SHP77 (cell line): ENCODE measurements at regions not wholly inside any gene's neighbourhood (a gene's known extent, or its start where the extent isn't known, plus 50 kb on each side); places are given as distances from the start of the nearest gene placed in this dataset.
"Not testable (repeated sequence)": the region's sequence is repeated elsewhere in the genome, so short reads cannot be mapped to it uniquely, and the experiment has no call there.

Source experiments
- DNase-seq, 2 experiments: peaks; one replicate each; lab custom pipeline; 2025; lab: John Stamatoyannopoulos, UW

DNA sequence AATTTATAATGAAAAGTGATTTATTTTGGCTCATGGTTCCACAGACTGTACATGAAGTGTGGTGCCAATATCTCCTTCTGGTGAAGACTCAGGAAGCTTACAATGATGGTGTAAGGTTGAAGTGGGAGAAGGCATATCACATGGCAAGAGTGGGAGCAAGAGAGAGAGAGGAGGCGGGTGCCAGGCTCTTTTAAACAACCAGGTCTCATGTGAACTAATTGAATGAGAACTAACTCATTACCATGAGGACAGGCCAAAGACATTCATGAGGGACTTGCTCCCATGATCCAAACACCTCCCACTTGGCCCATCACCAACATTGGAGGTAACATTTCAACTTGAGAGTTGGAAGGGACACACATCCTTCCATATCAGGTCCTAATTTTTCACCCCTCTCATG lies 155.2 kb downstream of the SLC38A4 start:
- DNase-seq: no peak

GRCh38 chr12:46669720-46670119 lies 156.1 kb downstream of the SLC38A4 start:
- DNase-seq: no peak

GRCh38 chr12:46667551-46667950 lies 158.2 kb downstream of the SLC38A4 start:
- no peak for DNase-seq

GRCh38 chr12:46664761-46665287 lies 161.0 kb downstream of the SLC38A4 start:
- peak in 1 of 2 experiments; percentile 37 for DNase-seq

GRCh38 chr12:46663318-46663717 lies 162.5 kb downstream of the SLC38A4 start:
- no peak for DNase-seq

DNA sequence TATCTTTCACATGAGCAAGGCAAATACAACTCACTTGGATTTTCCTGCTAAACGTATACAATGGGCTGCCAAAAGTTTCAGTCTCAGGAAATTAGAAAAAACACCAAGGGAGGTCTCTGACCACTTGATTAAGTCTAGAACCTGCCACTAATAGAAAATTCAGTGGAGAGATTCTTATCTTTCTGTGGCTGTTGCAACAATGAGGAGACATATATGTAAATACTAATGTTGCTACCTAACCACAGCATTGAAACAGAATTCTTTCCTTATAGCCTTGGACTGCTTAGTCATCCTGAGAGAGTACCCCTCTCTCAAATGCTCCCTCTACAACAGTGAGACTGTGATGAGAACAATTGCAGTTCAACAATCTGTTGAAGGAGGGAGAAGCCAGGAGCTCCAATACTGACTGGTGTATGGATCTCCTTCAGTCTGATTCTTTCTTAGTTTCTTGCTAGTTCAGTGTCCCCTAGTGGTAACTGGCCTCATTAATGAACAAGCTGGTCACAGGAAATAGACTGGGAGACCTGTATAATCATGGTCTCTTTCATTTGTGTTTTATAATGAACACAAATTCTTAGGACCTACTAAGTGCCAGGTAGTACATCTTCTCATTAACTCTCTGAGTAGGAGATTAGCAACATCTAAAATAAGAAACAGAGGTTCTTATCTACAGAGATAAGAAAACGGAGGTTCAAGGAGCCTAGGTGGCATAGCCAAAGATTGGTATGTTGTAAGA lies 164.5 kb downstream of the SLC38A4 start:
- DNase-seq: peak; percentile 25 to 62

GRCh38 chr12:46660719-46661109 lies 165.1 kb downstream of the SLC38A4 start:
- DNase-seq: no peak

DNA sequence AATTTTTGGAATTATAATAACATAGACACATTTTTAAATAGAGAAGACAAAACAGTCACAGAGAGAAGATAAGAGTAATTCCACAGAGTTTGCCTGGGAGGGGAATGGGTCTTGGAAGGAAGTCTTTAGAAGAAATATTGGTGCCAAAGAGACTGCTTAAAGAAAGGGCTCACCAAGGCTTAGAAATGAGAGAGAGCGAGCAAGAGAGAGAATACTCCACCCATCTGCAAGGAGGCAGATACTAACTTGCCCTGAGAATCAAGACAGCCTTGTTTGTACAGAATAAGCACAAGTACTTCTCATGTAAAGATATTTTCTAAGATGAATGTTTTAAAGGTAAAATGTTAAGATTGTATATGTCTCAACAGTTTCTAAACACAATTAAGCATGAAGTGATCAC lies 165.5 kb downstream of the SLC38A4 start:
- no peak for DNase-seq

DNA sequence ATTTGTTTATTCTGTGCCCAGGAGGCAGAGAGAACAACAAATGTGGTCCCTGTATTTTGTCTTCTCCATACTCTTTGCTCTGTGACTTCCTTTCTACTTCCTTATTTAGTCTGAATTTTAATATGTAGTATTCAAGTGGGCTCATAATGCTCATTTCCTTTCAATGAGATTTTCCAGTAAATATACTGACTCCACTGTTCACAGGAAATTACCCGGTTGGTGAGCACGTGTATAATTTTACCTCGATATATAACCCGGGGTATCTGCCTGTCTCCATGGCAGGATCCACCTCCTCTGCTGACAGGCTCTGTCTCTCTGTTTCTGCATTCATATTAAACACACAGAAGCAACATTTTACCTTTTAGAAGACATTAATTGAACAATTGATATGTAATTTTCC lies 166.0 kb downstream of the SLC38A4 start:
- no peak for DNase-seq

DNA sequence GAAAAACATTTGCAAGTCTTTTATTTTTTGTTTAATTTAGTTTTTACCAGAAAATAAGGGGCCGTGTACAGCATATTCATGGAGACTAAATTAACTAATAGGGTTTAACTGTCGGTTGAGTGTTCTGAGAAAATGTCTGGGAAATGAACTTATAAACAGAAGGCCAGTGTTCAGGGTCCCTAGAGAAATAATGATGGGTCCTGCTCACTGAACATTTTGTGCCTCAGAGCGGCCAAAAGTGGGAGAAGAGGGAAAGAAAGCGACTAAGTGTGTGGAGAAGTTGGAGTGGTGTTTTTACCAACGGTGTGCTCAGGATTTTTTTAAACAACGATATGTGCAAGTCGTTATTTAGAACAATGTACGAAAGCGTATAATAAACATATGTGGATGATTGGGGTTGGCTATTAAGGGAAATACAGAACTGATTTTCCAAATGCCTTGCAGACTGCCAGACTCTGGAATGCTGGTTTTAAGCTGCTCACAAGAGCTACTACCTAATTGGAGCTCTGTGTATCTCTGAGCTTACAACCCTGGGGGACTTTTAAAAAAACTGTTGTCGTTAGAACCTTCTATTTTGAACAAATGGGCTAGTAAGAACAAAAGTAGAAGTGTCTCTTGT lies 166.7 kb downstream of the SLC38A4 start:
- no peak for DNase-seq

- DNase-seq: no peak
Observed at GRCh38 chr12:46657453-46658411, 168.1 kb downstream of the SLC38A4 start.

- DNase-seq: not testable (repeated sequence)
Observed at GRCh38 chr12:46655984-46656383, 169.8 kb downstream of the SLC38A4 start.

DNA sequence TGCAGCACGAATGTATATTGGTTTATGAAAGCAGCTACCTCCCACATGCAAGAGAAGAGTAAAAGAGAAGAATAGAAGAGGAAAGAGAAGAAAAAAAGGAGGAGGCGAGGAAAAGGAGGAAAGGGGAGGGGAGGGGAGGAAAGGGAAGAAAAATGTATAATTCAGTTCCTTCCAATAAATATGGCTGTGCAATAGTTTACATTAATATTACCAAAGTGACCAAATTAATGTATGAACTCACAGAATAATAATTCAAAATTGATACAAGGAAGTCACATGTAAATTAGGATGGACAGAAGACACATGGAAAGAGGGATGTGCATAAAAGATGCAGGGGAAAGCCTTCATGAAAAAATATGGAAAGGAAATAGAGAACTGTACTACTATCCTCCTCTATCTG lies 172.5 kb downstream of the SLC38A4 start:
- no peak for DNase-seq

DNA sequence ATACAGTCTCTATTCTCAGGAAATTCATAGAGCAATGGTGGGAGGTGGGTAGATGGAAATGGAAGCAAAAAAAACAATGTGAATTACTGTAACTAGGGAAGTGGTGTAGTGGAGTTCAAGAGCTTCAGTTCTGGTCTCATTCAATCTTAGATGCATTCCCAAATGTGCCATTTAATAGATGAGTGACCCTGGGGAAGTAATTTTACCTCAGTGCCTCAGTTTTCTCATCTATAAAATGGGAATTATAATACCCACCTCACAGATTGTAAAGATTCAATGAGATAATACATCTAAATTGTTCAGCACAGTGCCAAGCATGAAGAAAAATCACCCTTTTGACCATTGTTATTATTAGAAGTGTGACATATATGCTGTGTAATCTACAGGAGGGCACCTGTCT lies 173.1 kb downstream of the SLC38A4 start:
- DNase-seq: no peak

DNA sequence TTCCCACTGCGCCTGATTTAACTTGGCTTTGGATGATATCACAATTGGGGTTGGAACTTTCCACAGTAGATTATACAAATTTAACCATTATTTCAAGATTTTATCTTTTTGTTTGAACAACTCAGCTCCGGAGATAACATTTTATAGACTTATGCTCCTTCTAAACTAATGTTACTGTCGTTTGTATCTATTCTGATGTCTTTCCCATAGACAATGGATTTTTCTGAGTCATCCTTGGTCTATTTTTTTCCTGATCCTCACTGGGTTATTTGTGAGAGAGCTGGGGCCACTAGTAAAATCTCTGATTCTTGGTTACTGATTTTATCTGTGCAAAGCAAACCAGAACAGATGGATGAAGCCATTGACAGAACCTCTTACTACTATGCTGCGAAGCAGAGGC lies 175.1 kb downstream of the SLC38A4 start:
- no peak for DNase-seq

GRCh38 chr12:46649433-46649832 lies 176.4 kb downstream of the SLC38A4 start:
- no peak for DNase-seq

DNA sequence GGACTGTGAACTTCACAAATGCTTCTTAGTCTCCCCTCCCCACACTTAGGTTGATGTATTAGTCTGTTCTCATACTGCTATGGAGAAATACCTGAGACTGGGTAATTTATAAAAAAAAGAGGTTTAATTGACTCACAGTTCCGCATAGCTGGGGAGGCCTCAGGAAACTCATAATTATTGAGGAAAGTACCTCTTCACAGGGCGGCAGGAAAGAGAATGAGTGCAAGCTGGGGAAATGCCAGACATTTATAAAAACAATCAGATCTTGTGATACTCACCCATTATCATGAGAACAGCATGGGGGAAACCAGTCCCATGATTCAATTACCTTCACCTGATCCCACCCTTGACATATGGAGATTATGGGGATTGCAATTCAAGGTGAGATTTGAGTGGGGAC lies 178.8 kb downstream of the SLC38A4 start:
- no peak for DNase-seq

GRCh38 chr12:46641649-46642048 lies 184.1 kb downstream of the SLC38A4 start:
- DNase-seq: not testable (repeated sequence)

GRCh38 chr12:46635818-46636217 lies 190.0 kb downstream of the SLC38A4 start:
- no peak for DNase-seq

DNA sequence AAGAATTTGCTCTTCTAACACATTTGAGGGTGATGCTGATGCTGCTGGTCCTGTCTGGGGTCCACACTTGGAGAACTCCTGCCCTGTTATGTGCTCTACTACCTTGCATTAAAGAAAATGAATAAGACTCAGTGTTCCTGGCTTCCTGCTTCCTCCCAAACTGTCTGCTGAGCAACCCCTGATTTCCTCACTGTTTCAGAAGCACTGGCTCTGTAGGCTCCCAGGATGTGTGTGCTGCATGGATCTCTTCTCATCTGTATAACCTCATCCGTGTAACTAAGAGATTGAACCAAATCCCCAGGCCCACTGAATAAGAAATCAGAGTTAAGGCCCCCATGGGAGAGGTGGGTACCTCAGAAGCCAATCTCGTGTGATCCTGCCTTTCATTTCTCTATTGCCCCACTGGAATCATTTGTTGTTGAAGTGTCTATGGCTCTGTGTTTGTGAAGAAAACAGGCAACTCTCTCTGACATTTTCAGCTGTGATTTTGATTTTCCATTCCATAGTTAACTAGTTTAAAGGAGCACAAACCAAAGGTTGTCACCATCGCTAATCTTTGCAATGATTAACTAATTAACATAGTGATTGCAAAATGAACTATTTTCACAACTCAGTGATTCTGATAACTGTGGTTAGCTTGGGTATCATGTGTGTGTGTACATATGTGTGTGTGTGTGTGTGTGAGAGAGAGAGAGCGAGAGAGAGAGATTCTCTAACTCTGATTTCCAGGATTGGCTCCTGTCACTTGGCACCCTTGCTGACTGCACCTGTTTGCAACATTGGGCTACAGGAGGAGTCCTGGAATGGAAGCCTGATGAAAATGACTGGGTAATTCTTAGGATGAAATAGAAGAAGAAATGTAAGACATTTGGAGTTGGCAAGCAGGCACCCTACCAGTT lies 196.2 kb downstream of the SLC38A4 start:
- DNase-seq: no peak

- DNase-seq: no peak
Observed at GRCh38 chr12:46628176-46628575, 197.6 kb downstream of the SLC38A4 start.
